MM.1S (cell line): ENCODE measurements at regions not wholly inside any gene's neighbourhood (a gene's known extent, or its start where the extent isn't known, plus 50 kb on each side); places are given as distances from the start of the nearest gene placed in this dataset.

Experiments
- EZH2 ChIP-seq: fragments of 300-600 bp; sonication (generic); optimal IDR thresholded peaks from 2 replicates; pipeline ENCODE3; 2017; ENCODE audit warnings: low read depth, mild to moderate bottlenecking, antibody characterized with exemption, low read length, mixed read lengths
- TF ChIP-seq, protein P1 (sequence below): fragments of 300-600 bp; sonication (generic); IDR thresholded peaks from 2 replicates; pipeline ENCODE4 v1.5.1; 2016; ENCODE audit warnings: antibody characterized with exemption, low read length, mixed read lengths

GRCh38 chr13:40191186-40191980 lies 475.1 kb downstream of the FOXO1 start:
- no peak for TF ChIP-seq EZH2
- TF ChIP-seq, protein P1, sequence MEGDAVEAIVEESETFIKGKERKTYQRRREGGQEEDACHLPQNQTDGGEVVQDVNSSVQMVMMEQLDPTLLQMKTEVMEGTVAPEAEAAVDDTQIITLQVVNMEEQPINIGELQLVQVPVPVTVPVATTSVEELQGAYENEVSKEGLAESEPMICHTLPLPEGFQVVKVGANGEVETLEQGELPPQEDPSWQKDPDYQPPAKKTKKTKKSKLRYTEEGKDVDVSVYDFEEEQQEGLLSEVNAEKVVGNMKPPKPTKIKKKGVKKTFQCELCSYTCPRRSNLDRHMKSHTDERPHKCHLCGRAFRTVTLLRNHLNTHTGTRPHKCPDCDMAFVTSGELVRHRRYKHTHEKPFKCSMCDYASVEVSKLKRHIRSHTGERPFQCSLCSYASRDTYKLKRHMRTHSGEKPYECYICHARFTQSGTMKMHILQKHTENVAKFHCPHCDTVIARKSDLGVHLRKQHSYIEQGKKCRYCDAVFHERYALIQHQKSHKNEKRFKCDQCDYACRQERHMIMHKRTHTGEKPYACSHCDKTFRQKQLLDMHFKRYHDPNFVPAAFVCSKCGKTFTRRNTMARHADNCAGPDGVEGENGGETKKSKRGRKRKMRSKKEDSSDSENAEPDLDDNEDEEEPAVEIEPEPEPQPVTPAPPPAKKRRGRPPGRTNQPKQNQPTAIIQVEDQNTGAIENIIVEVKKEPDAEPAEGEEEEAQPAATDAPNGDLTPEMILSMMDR: no peak
